ENCODE measurements at regions not wholly inside any gene's neighbourhood (a gene's known extent, or its start where the extent isn't known, plus 50 kb on each side); places are given as distances from the start of the nearest gene placed in this dataset.

- no peak for DNase-seq (ENCODE audit: extremely low spot score)
- POLR2A ChIA-PET: no interaction called here
- CTCF ChIA-PET: interaction anchor here (1.1 to 1.3 kb wide), 2 partner anchors 30 to 185 kb away, joined by 3 read pairs; no protein-coding TSS in a partner anchor
- no peak for TF ChIP-seq CTCF (IDR thresholded peaks at IDR 0.05; ENCODE audit: control extremely low read depth, extremely low read depth, low read depth, missing control alignments)
These were observed 100.5 kb upstream of the SNX2 start for GRCh38 chr5:122674385-122674784.

GRCh38 chr5:122680623-122681350, 94.1 kb upstream of the SNX2 start:
- no peak for TF ChIP-seq CTCF (IDR thresholded peaks at IDR 0.05; ENCODE audit: control extremely low read depth, extremely low read depth, low read depth, missing control alignments)
- CTCF ChIA-PET: interaction anchor here (1.8 kb wide), 1 partner anchor 23 kb away, joined by 6 read pairs; no protein-coding TSS in a partner anchor
- POLR2A ChIA-PET: no interaction called here
- DNase-seq (ENCODE audit: extremely low spot score): no peak

GRCh38 chr5:122683631-122684030, 91.2 kb upstream of the SNX2 start:
- TF ChIP-seq CTCF (IDR thresholded peaks at IDR 0.05; ENCODE audit: control extremely low read depth, extremely low read depth, low read depth, missing control alignments): no peak
- ChIA-PET CTCF (no interaction called here), POLR2A (no interaction called here)
- DNase-seq (ENCODE audit: extremely low spot score): no peak

- POLR2A ChIA-PET: no interaction called here
- no peak for DNase-seq (ENCODE audit: extremely low spot score)
- CTCF ChIA-PET: no interaction called here
- TF ChIP-seq CTCF (IDR thresholded peaks at IDR 0.05; ENCODE audit: control extremely low read depth, extremely low read depth, low read depth, missing control alignments): no peak
These were observed 84.6 kb upstream of the SNX2 start for GRCh38 chr5:122690266-122690665.

GRCh38 chr5:122691931-122692330, 82.9 kb upstream of the SNX2 start:
- TF ChIP-seq CTCF (IDR thresholded peaks at IDR 0.05; ENCODE audit: control extremely low read depth, extremely low read depth, low read depth, missing control alignments): no peak
- ChIA-PET CTCF (interaction anchor here (1.0 to 1.5 kb wide), 2 partner anchors 13 to 16 kb away, joined by 4 to 5 read pairs; no protein-coding TSS in a partner anchor), POLR2A (no interaction called here)
- DNase-seq (ENCODE audit: extremely low spot score): no peak

GRCh38 chr5:122693963-122694362, 80.9 kb upstream of the SNX2 start:
- no peak for DNase-seq (ENCODE audit: extremely low spot score)
- ChIA-PET POLR2A (no interaction called here), CTCF (interaction anchor here (1.0 to 3.4 kb wide), 3 partner anchors 11 to 232 kb away, joined by 3 to 20 read pairs (median 4); no protein-coding TSS in a partner anchor)
- TF ChIP-seq CTCF (IDR thresholded peaks at IDR 0.05; ENCODE audit: control extremely low read depth, extremely low read depth, low read depth, missing control alignments): no peak

All from GM10248 (cell line).